ENCODE measurements at regions not wholly inside any gene's neighbourhood (a gene's known extent, or its start where the extent isn't known, plus 50 kb on each side); places are given as distances from the start of the nearest gene placed in this dataset.

GRCh38 chr1:69157046-69157756, 410.5 kb upstream of the LRRC7 start:
- Histone ChIP-seq H3K9ac (ENCODE audit: low read depth in 1 of 2, low read length in 2 of 2) (no peak overlapping the region), H3K36me3 (ENCODE audit: control insufficient read depth in 4 of 4, insufficient read depth in 3 of 4, low read depth in 1 of 4, low read length in 3 of 4) (no peaks in the 10 kb centered on the region), H3K4me3 (ENCODE audit: low read depth in 1 of 3, low read length in 3 of 3) (no peak overlapping the region), H3K27ac (ENCODE audit: low read depth in 1 of 2, low read length in 2 of 2) (no peak overlapping the region), H3K4me1 (ENCODE audit: control insufficient read depth in 4 of 4, insufficient read depth in 4 of 4, low read length in 3 of 4) (no peaks in the 10 kb centered on the region), H3K27me3 (ENCODE audit: control insufficient read depth in 4 of 4, insufficient read depth in 4 of 4, low read length in 3 of 4) (no peaks in the 10 kb centered on the region), H3K9me3 (ENCODE audit: control insufficient read depth in 4 of 4, low read length in 3 of 4) (no peaks in the 10 kb centered on the region)
- 83% methylated on average over 2 of the region's 2 CpGs for WGBS
- no peak for TF ChIP-seq ATF3 (IDR thresholded peaks at IDR 0.05)
- TF ChIP-seq ZBTB33 (IDR thresholded peaks at IDR 0.05): no peak
- no peak for TF ChIP-seq CTCF (IDR thresholded peaks at IDR 0.05; ENCODE audit: low read depth, low read length, missing input control)
- no peak for TF ChIP-seq EGR1 (IDR thresholded peaks at IDR 0.05; ENCODE audit: low read depth in 2 of 2)
- no peak for TF ChIP-seq TAF1 (conservative IDR thresholded peaks at IDR 0.05)
- no peak for TF ChIP-seq HNF4A (conservative IDR thresholded peaks at IDR 0.05)
- no peak for TF ChIP-seq HNF4G (IDR thresholded peaks at IDR 0.05)
- no peak for TF ChIP-seq RAD21 (IDR thresholded peaks at IDR 0.05)
- no peak for TF ChIP-seq RXRA (IDR thresholded peaks at IDR 0.05)
- no peak for TF ChIP-seq MAX (IDR thresholded peaks at IDR 0.05)
- no peak for DNase-seq (ENCODE audit: low spot score)

- 87% methylated on average over 2 of the region's 2 CpGs for WGBS
- no peaks in the 10 kb centered on the region for H3K9me3 ChIP-seq (ENCODE audit: control insufficient read depth in 4 of 4, low read length in 3 of 4)
- no peak for DNase-seq (ENCODE audit: low spot score)
- no peak overlapping the region for H3K27ac ChIP-seq (ENCODE audit: low read depth in 1 of 2, low read length in 2 of 2)
- H3K36me3 ChIP-seq (ENCODE audit: control insufficient read depth in 4 of 4, insufficient read depth in 3 of 4, low read depth in 1 of 4, low read length in 3 of 4): no peaks in the 10 kb centered on the region
- no peaks in the 10 kb centered on the region for H3K27me3 ChIP-seq (ENCODE audit: control insufficient read depth in 4 of 4, insufficient read depth in 4 of 4, low read length in 3 of 4)
- H3K4me1 ChIP-seq (ENCODE audit: control insufficient read depth in 4 of 4, insufficient read depth in 4 of 4, low read length in 3 of 4): no peaks in the 10 kb centered on the region
- no peak for TF ChIP-seq FOXA2 (IDR thresholded peaks at IDR 0.05)
- no peak for TF ChIP-seq NR2F2 (IDR thresholded peaks at IDR 0.05)
- no peak for TF ChIP-seq ATF3 (IDR thresholded peaks at IDR 0.05)
- TF ChIP-seq RAD21 (IDR thresholded peaks at IDR 0.05): no peak
- H3K9ac ChIP-seq (ENCODE audit: low read depth in 1 of 2, low read length in 2 of 2): no peak overlapping the region
- H3K4me3 ChIP-seq (ENCODE audit: low read depth in 1 of 3, low read length in 3 of 3): no peak overlapping the region
Observed at GRCh38 chr1:69163241-69163640, 404.5 kb upstream of the LRRC7 start.

- Histone ChIP-seq H3K36me3 (ENCODE audit: control insufficient read depth in 4 of 4, insufficient read depth in 3 of 4, low read depth in 1 of 4, low read length in 3 of 4) (no peaks in the 10 kb centered on the region), H3K4me1 (ENCODE audit: control insufficient read depth in 4 of 4, insufficient read depth in 4 of 4, low read length in 3 of 4) (no peaks in the 10 kb centered on the region), H3K9ac (ENCODE audit: low read depth in 1 of 2, low read length in 2 of 2) (no peak overlapping the region), H3K4me3 (ENCODE audit: low read depth in 1 of 3, low read length in 3 of 3) (no peak overlapping the region), H3K27ac (ENCODE audit: low read depth in 1 of 2, low read length in 2 of 2) (no peak overlapping the region), H3K9me3 (ENCODE audit: control insufficient read depth in 4 of 4, low read length in 3 of 4) (no peaks in the 10 kb centered on the region), H3K27me3 (ENCODE audit: control insufficient read depth in 4 of 4, insufficient read depth in 4 of 4, low read length in 3 of 4) (no peaks in the 10 kb centered on the region)
- no peak for DNase-seq (ENCODE audit: low spot score)
- TF ChIP-seq SP1 (IDR thresholded peaks at IDR 0.05) (no peak), RAD21 (IDR thresholded peaks at IDR 0.05) (no peak), NR2F2 (IDR thresholded peaks at IDR 0.05) (no peak), RXRA (IDR thresholded peaks at IDR 0.05) (no peak), YY1 (IDR thresholded peaks at IDR 0.05) (no peak), EGR1 (IDR thresholded peaks at IDR 0.05; ENCODE audit: low read depth in 2 of 2) (no peak), MAX (IDR thresholded peaks at IDR 0.05) (no peak)
Observed at GRCh38 chr1:69163779-69164178, 403.9 kb upstream of the LRRC7 start.
